HepG2 (cell line): ENCODE measurements at regions not wholly inside any gene's neighbourhood (a gene's known extent, or its start where the extent isn't known, plus 50 kb on each side); places are given as distances from the start of the nearest gene placed in this dataset.

Source experiments
- TEAD2 ChIP-seq: sonication (generic); formaldehyde crosslinking; IDR thresholded peaks from 2 replicates; pipeline ENCODE4 v1.9.0; 2021; ENCODE audit warnings: missing genetic modification reagents
- ZKSCAN1 ChIP-seq: fragments of 150-350 bp; IDR thresholded peaks from 2 replicates; pipeline ENCODE4 v1.6.1; 2014; ENCODE audit warnings: low read length
- ZNF569 ChIP-seq: sonication (generic); formaldehyde crosslinking; IDR thresholded peaks from 2 replicates; pipeline ENCODE4 v1.5.0; 2020; ENCODE audit warnings: mild to moderate bottlenecking, missing genetic modification reagents, moderate library complexity, borderline replicate concordance
- TF ChIP-seq, protein P1 (sequence below): IDR thresholded peaks from 2 replicates; pipeline ENCODE4 v1.6.1; 2016; ENCODE audit warnings: low read depth, control low read depth
- TF ChIP-seq, protein P2 (sequence below): sonication (generic); formaldehyde crosslinking; IDR thresholded peaks from 2 replicates; pipeline ENCODE4 v1.5.0; 2020; ENCODE audit warnings: mild to moderate bottlenecking, missing genetic modification reagents, moderate library complexity

DNA sequence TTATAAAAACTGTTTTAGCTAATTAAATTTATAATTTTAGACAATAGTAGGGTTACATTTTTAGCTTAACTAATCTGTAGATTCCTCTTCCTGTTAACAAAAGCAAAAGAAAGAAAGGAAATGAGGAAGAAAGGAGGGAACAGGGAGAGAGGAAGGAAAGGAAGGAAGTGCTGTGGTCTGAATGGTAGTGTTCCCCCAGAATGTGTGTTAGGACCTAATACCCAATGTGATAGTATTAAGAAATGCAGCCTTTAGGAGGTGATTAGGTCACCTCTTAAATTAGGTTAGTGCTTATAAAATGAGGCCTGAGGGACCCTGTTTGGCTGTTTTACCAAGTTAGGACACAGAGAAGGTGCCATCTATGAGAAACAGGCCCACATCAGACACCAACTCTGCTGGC lies 136.9 kb upstream of the SAMSN1 start:
- TF ChIP-seq, protein P1, sequence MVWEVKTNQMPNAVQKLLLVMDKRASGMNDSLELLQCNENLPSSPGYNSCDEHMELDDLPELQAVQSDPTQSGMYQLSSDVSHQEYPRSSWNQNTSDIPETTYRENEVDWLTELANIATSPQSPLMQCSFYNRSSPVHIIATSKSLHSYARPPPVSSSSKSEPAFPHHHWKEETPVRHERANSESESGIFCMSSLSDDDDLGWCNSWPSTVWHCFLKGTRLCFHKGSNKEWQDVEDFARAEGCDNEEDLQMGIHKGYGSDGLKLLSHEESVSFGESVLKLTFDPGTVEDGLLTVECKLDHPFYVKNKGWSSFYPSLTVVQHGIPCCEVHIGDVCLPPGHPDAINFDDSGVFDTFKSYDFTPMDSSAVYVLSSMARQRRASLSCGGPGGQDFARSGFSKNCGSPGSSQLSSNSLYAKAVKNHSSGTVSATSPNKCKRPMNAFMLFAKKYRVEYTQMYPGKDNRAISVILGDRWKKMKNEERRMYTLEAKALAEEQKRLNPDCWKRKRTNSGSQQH (CRISPR knock-in tag): no peak
- no peak for TF ChIP-seq TEAD2 (CRISPR knock-in tag)
- no peak for TF ChIP-seq ZKSCAN1
- TF ChIP-seq, protein P2, sequence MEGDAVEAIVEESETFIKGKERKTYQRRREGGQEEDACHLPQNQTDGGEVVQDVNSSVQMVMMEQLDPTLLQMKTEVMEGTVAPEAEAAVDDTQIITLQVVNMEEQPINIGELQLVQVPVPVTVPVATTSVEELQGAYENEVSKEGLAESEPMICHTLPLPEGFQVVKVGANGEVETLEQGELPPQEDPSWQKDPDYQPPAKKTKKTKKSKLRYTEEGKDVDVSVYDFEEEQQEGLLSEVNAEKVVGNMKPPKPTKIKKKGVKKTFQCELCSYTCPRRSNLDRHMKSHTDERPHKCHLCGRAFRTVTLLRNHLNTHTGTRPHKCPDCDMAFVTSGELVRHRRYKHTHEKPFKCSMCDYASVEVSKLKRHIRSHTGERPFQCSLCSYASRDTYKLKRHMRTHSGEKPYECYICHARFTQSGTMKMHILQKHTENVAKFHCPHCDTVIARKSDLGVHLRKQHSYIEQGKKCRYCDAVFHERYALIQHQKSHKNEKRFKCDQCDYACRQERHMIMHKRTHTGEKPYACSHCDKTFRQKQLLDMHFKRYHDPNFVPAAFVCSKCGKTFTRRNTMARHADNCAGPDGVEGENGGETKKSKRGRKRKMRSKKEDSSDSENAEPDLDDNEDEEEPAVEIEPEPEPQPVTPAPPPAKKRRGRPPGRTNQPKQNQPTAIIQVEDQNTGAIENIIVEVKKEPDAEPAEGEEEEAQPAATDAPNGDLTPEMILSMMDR (CRISPR knock-in tag): no peak
- TF ChIP-seq ZNF569 (CRISPR knock-in tag): no peak
